ENCODE measurements at regions not wholly inside any gene's neighbourhood (a gene's known extent, or its start where the extent isn't known, plus 50 kb on each side); places are given as distances from the start of the nearest gene placed in this dataset.

DNA sequence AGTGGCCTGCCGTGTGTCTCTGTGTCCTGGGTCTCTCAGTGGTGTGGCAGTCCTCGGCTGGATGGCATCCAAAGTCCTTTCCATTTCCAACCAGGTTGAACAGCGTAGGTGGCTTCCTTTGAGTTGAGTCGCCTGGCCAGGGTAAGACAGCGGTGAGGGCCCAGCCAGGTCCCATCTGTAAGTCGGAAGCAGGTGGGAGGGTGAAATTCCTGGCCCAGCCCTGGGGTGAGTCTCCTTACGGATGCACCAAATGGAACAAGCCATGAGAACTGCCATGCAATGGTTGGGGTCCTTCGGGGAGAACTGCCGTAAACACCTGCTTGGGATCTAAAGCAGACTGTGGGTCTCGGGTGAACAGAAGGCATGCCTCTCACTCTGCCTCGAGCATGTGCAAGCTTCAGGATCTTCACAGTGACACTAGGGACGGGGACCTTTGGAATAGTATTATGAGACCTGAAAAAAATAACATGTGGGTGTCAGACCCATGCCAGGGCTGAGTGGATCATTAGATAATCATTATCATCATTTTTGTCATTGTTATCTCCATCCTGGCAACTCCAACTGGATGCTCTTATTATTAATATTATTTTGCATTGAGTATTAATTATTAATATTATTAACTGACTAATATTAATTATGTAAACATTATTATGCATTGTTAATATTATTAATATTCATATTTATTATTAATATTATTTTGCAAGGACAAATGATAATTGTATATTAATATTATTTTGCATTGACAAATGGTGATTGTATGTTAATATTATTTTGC, 57.7 kb upstream of the LINC01488 start:
- peaks cover 21% of the 10 kb centered on the region for H3K9me3 Mint-ChIP-seq
- no peak overlapping the region for H3K4me3 ChIP-seq (ENCODE audit: low read length)
- no peak for DNase-seq
- WGBS, 2 experiments (ENCODE audit: insufficient coverage in 1 of 2, insufficient read length in 1 of 2): 90 to 91% methylated on average over 5 to 12 of the region's 12 CpGs
- no peaks in the 10 kb centered on the region for H3K4me1 ChIP-seq (ENCODE audit: control insufficient read depth, insufficient read depth, low read length)
- H3K27ac Mint-ChIP-seq: no peak overlapping the region
- peaks cover 8% of the 10 kb centered on the region for H3K9me3 ChIP-seq (ENCODE audit: control insufficient read depth, low read length)
- no peaks in the 10 kb centered on the region for H3K36me3 Mint-ChIP-seq (ENCODE audit: low read depth)
- TF ChIP-seq, protein P1, sequence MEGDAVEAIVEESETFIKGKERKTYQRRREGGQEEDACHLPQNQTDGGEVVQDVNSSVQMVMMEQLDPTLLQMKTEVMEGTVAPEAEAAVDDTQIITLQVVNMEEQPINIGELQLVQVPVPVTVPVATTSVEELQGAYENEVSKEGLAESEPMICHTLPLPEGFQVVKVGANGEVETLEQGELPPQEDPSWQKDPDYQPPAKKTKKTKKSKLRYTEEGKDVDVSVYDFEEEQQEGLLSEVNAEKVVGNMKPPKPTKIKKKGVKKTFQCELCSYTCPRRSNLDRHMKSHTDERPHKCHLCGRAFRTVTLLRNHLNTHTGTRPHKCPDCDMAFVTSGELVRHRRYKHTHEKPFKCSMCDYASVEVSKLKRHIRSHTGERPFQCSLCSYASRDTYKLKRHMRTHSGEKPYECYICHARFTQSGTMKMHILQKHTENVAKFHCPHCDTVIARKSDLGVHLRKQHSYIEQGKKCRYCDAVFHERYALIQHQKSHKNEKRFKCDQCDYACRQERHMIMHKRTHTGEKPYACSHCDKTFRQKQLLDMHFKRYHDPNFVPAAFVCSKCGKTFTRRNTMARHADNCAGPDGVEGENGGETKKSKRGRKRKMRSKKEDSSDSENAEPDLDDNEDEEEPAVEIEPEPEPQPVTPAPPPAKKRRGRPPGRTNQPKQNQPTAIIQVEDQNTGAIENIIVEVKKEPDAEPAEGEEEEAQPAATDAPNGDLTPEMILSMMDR (conservative IDR thresholded peaks at IDR 0.05): no peak
- H3K27me3 Mint-ChIP-seq (ENCODE audit: insufficient read depth): no peaks in the 10 kb centered on the region
- H3K4me3 Mint-ChIP-seq: no peak overlapping the region
- H3K36me3 ChIP-seq (ENCODE audit: control insufficient read depth, insufficient read depth, low read length): no peaks in the 10 kb centered on the region
- H3K27me3 ChIP-seq (ENCODE audit: control insufficient read depth, insufficient read depth, low read length, poor library complexity, severe bottlenecking): no peaks in the 10 kb centered on the region
- H3K27ac ChIP-seq (ENCODE audit: low read depth, low read length): no peak overlapping the region
- H3K4me1 Mint-ChIP-seq: peaks cover 9% of the 10 kb centered on the region
- H3K9ac ChIP-seq (ENCODE audit: extremely low read depth, low read length, poor library complexity, severe bottlenecking): no peak overlapping the region

DNA sequence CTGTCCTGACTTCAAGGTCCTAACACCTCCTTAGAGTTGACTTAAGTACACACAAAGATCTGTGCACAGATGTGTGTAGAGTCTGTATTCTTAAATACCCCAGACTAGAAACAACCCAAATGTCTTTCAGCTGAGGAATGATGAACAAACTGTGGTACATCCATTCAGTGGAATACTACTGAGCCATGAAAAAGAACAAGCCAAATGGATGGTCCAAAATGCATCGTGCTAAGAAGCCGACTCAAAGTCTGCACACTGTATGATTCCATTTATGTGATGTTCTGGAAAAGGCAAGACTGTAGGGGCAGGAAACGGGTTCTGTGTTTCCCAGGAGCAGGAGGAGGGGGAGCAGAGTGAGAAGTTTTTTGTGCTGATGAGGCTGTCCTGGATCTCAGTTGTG, 56.7 kb upstream of the LINC01488 start:
- H3K36me3 ChIP-seq (ENCODE audit: control insufficient read depth, insufficient read depth, low read length): no peaks in the 10 kb centered on the region
- no peak overlapping the region for H3K27ac ChIP-seq (ENCODE audit: low read depth, low read length)
- 92 to 100% methylated on average over 3 of the region's 3 CpGs for WGBS, 2 experiments (ENCODE audit: insufficient coverage in 1 of 2, insufficient read length in 1 of 2)
- H3K27ac Mint-ChIP-seq: no peak overlapping the region
- no peak for DNase-seq
- peaks cover 21% of the 10 kb centered on the region for H3K9me3 Mint-ChIP-seq
- H3K27me3 Mint-ChIP-seq (ENCODE audit: insufficient read depth): no peaks in the 10 kb centered on the region
- no peaks in the 10 kb centered on the region for H3K27me3 ChIP-seq (ENCODE audit: control insufficient read depth, insufficient read depth, low read length, poor library complexity, severe bottlenecking)
- peak overlapping the region; percentile 56 for H3K4me3 ChIP-seq (ENCODE audit: low read length)
- no peak overlapping the region for H3K9ac ChIP-seq (ENCODE audit: extremely low read depth, low read length, poor library complexity, severe bottlenecking)
- H3K4me1 Mint-ChIP-seq: peaks cover 9% of the 10 kb centered on the region
- no peaks in the 10 kb centered on the region for H3K36me3 Mint-ChIP-seq (ENCODE audit: low read depth)
- no peaks in the 10 kb centered on the region for H3K4me1 ChIP-seq (ENCODE audit: control insufficient read depth, insufficient read depth, low read length)
- TF ChIP-seq, protein P1 (conservative IDR thresholded peaks at IDR 0.05): no peak
- H3K4me3 Mint-ChIP-seq: no peak overlapping the region
- peaks cover 8% of the 10 kb centered on the region for H3K9me3 ChIP-seq (ENCODE audit: control insufficient read depth, low read length)

DNA sequence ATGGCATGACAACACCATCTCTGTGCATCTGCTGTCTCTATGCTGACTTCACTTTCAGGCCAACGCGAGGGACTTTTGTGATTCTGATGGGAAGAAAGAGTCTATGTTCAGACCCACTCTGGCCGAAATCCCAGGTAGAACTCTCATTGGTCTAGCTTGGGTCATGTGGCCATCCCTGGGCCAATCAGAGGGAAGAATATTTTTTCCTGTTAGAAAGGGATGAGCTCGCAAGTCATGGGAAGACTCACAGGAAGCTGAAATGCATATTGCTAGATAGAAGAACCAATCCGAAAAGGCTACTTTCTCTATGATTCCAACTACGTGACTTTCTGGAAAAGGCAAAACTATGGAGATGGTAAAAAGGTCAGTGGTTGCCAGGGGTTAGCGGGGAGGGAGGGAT, 56.0 kb upstream of the LINC01488 start:
- Mint-ChIP-seq H3K9me3 (peaks cover 21% of the 10 kb centered on the region), H3K36me3 (ENCODE audit: low read depth) (no peaks in the 10 kb centered on the region), H3K4me3 (no peak overlapping the region), H3K27ac (no peak overlapping the region), H3K27me3 (ENCODE audit: insufficient read depth) (no peaks in the 10 kb centered on the region), H3K4me1 (peaks cover 9% of the 10 kb centered on the region)
- 96 to 97% methylated on average over 6 to 7 of the region's 7 CpGs for WGBS, 2 experiments (ENCODE audit: insufficient coverage in 1 of 2, insufficient read length in 1 of 2)
- Histone ChIP-seq H3K4me1 (ENCODE audit: control insufficient read depth, insufficient read depth, low read length) (no peaks in the 10 kb centered on the region), H3K9ac (ENCODE audit: extremely low read depth, low read length, poor library complexity, severe bottlenecking) (no peak overlapping the region), H3K9me3 (ENCODE audit: control insufficient read depth, low read length) (peaks cover 8% of the 10 kb centered on the region), H3K4me3 (ENCODE audit: low read length) (no peak overlapping the region), H3K36me3 (ENCODE audit: control insufficient read depth, insufficient read depth, low read length) (no peaks in the 10 kb centered on the region), H3K27me3 (ENCODE audit: control insufficient read depth, insufficient read depth, low read length, poor library complexity, severe bottlenecking) (no peaks in the 10 kb centered on the region), H3K27ac (ENCODE audit: low read depth, low read length) (no peak overlapping the region)
- TF ChIP-seq, protein P1 (conservative IDR thresholded peaks at IDR 0.05): no peak
- no peak for DNase-seq

Measured in endodermal cell (in vitro differentiated cells).